ENCODE measurements at regions not wholly inside any gene's neighbourhood (a gene's known extent, or its start where the extent isn't known, plus 50 kb on each side); places are given as distances from the start of the nearest gene placed in this dataset.
A peak's percentile ranks its signal among the peaks of the same experiment; 100 is the strongest.

DNA sequence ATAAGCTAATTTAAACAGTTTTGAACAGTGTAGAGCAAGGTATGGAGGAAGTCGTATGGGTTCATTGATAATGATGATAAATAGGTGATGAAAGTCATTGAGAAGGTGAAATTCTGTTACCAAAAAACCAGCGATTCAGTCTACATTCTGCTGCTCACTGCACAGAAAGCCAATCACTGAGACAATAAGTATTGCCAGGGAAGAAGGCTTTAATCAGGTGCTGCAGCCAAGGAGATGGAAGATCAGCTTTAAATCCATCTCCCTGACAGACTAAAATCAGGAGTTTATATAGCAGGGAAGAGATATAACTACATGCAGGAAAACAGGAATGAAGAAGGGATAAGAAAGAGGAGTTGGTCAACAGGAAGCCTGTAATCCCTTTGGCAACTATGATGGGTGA is 361.3 kb upstream of the C1orf174 start:
- H3K79me2 ChIP-seq (ENCODE audit: insufficient read depth, low read length), result no peaks in the 10 kb centered on the region
- no peak overlapping the region for H3K4me2 ChIP-seq (ENCODE audit: insufficient read depth, low read length)
- ATAC-seq (ENCODE audit: insufficient read depth, low read depth) (no peak), DNase-seq (no peak)
- H3K27me3 ChIP-seq (ENCODE audit: insufficient read depth, low read length, poor library complexity), result no peaks in the 10 kb centered on the region
- no peak overlapping the region for H3K4me3 ChIP-seq (ENCODE audit: low read depth in 1 of 2, low read length in 2 of 2)
- peaks cover 28% of the 10 kb centered on the region for H3K9me3 ChIP-seq (ENCODE audit: insufficient read depth, low read length, severe bottlenecking)
- no peak overlapping the region for H2AFZ ChIP-seq (ENCODE audit: low read depth, low read length)
- H3K9ac ChIP-seq (ENCODE audit: low read depth, low read length), result no peak overlapping the region
- H3K4me1 ChIP-seq (ENCODE audit: insufficient read depth, low read length), result no peaks in the 10 kb centered on the region
- H4K20me1 ChIP-seq (ENCODE audit: insufficient read depth, low read length), result no peaks in the 10 kb centered on the region; the same call in 1 of the 2 replicates
- no peaks in the 10 kb centered on the region for H3K36me3 ChIP-seq (ENCODE audit: insufficient read depth, low read length)
- no peak for TF ChIP-seq EZH2 (IDR thresholded peaks at IDR 0.05; ENCODE audit: borderline replicate concordance, low read depth, low read length, severe bottlenecking)
- TF ChIP-seq, protein P1, sequence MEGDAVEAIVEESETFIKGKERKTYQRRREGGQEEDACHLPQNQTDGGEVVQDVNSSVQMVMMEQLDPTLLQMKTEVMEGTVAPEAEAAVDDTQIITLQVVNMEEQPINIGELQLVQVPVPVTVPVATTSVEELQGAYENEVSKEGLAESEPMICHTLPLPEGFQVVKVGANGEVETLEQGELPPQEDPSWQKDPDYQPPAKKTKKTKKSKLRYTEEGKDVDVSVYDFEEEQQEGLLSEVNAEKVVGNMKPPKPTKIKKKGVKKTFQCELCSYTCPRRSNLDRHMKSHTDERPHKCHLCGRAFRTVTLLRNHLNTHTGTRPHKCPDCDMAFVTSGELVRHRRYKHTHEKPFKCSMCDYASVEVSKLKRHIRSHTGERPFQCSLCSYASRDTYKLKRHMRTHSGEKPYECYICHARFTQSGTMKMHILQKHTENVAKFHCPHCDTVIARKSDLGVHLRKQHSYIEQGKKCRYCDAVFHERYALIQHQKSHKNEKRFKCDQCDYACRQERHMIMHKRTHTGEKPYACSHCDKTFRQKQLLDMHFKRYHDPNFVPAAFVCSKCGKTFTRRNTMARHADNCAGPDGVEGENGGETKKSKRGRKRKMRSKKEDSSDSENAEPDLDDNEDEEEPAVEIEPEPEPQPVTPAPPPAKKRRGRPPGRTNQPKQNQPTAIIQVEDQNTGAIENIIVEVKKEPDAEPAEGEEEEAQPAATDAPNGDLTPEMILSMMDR (IDR thresholded peaks at IDR 0.05; ENCODE audit: borderline replicate concordance, extremely low read depth, low read length, poor library complexity, severe bottlenecking), result no peak
- H3K27ac ChIP-seq (ENCODE audit: low read length), result no peak overlapping the region

DNA sequence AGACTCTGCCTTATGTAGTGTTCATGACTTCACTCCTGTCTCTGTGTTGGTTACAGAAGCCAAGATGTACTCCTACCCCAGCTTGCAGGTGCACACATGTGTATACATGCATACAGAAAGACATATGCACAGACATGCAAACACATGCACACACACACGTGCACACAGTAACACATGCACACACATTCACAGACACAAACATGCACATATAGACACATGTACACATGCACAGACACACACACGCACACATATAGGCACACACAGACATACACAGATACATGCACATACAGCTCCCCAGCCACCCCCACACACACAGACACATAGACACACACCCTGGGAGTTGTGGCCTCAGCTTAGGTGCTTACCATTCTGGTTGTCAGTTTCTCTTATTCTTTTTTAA is 362.6 kb upstream of the C1orf174 start:
- ATAC-seq (ENCODE audit: insufficient read depth, low read depth) (no peak), DNase-seq (no peak)
- Histone ChIP-seq H3K36me3 (ENCODE audit: insufficient read depth, low read length) (no peaks in the 10 kb centered on the region), H2AFZ (ENCODE audit: low read depth, low read length) (no peak overlapping the region), H3K4me3 (ENCODE audit: low read depth in 1 of 2, low read length in 2 of 2) (no peak overlapping the region), H3K4me2 (ENCODE audit: insufficient read depth, low read length) (no peak overlapping the region), H3K79me2 (ENCODE audit: insufficient read depth, low read length) (no peaks in the 10 kb centered on the region), H3K4me1 (ENCODE audit: insufficient read depth, low read length) (peaks cover 8% of the 10 kb centered on the region), H3K27me3 (ENCODE audit: insufficient read depth, low read length, poor library complexity) (no peaks in the 10 kb centered on the region), H3K9me3 (ENCODE audit: insufficient read depth, low read length, severe bottlenecking) (peaks cover 20% of the 10 kb centered on the region), H3K27ac (ENCODE audit: low read length) (no peak overlapping the region), H3K9ac (ENCODE audit: low read depth, low read length) (no peak overlapping the region), H4K20me1 (ENCODE audit: insufficient read depth, low read length) (peaks cover 3% of the 10 kb centered on the region)
- no peak for TF ChIP-seq EZH2 (IDR thresholded peaks at IDR 0.05; ENCODE audit: borderline replicate concordance, low read depth, low read length, severe bottlenecking)
- TF ChIP-seq, protein P1 (IDR thresholded peaks at IDR 0.05; ENCODE audit: borderline replicate concordance, extremely low read depth, low read length, poor library complexity, severe bottlenecking), result no peak

DNA sequence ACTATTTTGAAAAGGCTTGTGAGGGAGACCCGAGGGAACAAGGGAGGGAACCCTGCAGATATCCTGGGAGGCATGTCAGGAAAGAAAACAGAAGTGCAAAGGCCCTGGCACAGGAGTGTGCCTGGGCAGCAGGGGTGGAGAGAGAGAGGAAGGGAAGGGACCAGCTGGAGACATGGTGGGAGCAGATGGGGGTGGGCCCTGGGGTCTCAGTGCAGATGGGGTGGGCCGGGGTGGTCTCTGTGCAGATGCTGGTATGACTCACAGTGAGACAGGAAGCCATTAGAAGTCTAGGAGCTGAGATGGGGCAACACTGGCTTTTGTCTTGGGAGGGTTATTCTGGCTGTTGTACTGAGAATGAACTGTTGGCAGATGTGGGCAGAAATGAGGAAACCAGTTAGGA is 363.6 kb upstream of the C1orf174 start:
- H3K9me3 ChIP-seq (ENCODE audit: insufficient read depth, low read length, severe bottlenecking), result peaks cover 10% of the 10 kb centered on the region
- no peak for ATAC-seq (ENCODE audit: insufficient read depth, low read depth)

More for the DNA sequence above, 363.6 kb upstream of the C1orf174 start:
- no peaks in the 10 kb centered on the region for H3K27me3 ChIP-seq (ENCODE audit: insufficient read depth, low read length, poor library complexity)
- no peak for TF ChIP-seq EZH2 (IDR thresholded peaks at IDR 0.05; ENCODE audit: borderline replicate concordance, low read depth, low read length, severe bottlenecking)
- TF ChIP-seq, protein P1 (IDR thresholded peaks at IDR 0.05; ENCODE audit: borderline replicate concordance, extremely low read depth, low read length, poor library complexity, severe bottlenecking), result no peak
- no peak overlapping the region for H3K4me2 ChIP-seq (ENCODE audit: insufficient read depth, low read length)
- H3K9ac ChIP-seq (ENCODE audit: low read depth, low read length), result no peak overlapping the region
- H3K4me3 ChIP-seq (ENCODE audit: low read depth in 1 of 2, low read length in 2 of 2), result no peak overlapping the region
- peaks cover 15% of the 10 kb centered on the region for H3K4me1 ChIP-seq (ENCODE audit: insufficient read depth, low read length)
- H2AFZ ChIP-seq (ENCODE audit: low read depth, low read length), result no peak overlapping the region
- H3K79me2 ChIP-seq (ENCODE audit: insufficient read depth, low read length), result no peaks in the 10 kb centered on the region
- DNase-seq, result peak; percentile 6
- H4K20me1 ChIP-seq (ENCODE audit: insufficient read depth, low read length), result peaks cover 8% of the 10 kb centered on the region
- no peaks in the 10 kb centered on the region for H3K36me3 ChIP-seq (ENCODE audit: insufficient read depth, low read length)
- H3K27ac ChIP-seq (ENCODE audit: low read length), result no peak overlapping the region

All from DND-41 (cell line).